DOHH2 (cell line): ENCODE measurements at regions not wholly inside any gene's neighbourhood (a gene's known extent, or its start where the extent isn't known, plus 50 kb on each side); places are given as distances from the start of the nearest gene placed in this dataset.

ENCODE experiments used
- EZH2phosphoT487 ChIP-seq: fragments of 200-600 bp; sonication (generic); IDR thresholded peaks from 2 replicates; pipeline ENCODE4 v1.6.1; 2017; ENCODE audit warnings: borderline replicate concordance, mild to moderate bottlenecking, antibody characterized with exemption, low read length, moderate library complexity, mixed read lengths
- TF ChIP-seq, protein P1 (sequence below): fragments of 200-600 bp; sonication (generic); IDR thresholded peaks from one replicate; pipeline ENCODE4 v1.5.1; 2014; ENCODE audit warnings: antibody characterized with exemption, mild to moderate bottlenecking, low read depth, low read length; ENCODE audit not compliant: poor library complexity, severe bottlenecking

- TF ChIP-seq, protein P1, sequence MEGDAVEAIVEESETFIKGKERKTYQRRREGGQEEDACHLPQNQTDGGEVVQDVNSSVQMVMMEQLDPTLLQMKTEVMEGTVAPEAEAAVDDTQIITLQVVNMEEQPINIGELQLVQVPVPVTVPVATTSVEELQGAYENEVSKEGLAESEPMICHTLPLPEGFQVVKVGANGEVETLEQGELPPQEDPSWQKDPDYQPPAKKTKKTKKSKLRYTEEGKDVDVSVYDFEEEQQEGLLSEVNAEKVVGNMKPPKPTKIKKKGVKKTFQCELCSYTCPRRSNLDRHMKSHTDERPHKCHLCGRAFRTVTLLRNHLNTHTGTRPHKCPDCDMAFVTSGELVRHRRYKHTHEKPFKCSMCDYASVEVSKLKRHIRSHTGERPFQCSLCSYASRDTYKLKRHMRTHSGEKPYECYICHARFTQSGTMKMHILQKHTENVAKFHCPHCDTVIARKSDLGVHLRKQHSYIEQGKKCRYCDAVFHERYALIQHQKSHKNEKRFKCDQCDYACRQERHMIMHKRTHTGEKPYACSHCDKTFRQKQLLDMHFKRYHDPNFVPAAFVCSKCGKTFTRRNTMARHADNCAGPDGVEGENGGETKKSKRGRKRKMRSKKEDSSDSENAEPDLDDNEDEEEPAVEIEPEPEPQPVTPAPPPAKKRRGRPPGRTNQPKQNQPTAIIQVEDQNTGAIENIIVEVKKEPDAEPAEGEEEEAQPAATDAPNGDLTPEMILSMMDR = no peak
- no peak for TF ChIP-seq EZH2phosphoT487
Observed at GRCh38 chr5:130727830-130728229, 437.2 kb downstream of the HINT1 start.
